HG02798 (cell line): ENCODE measurements at regions not wholly inside any gene's neighbourhood (a gene's known extent, or its start where the extent isn't known, plus 50 kb on each side); places are given as distances from the start of the nearest gene placed in this dataset.
"Not testable (repeated sequence)": the region's sequence is repeated elsewhere in the genome, so short reads cannot be mapped to it uniquely, and the experiment has no call there.

Experiments used
- ATAC-seq: cut with Tn5 transposase; IDR thresholded peaks from one replicate; pipeline ENCODE4 v1.9.1; 2021; ENCODE audit warnings: mild to moderate bottlenecking; ENCODE audit not compliant: unreplicated experiment, poor library complexity

- no peak for ATAC-seq
Measured at GRCh38 chr14:46596236-46596635, 55.3 kb downstream of the RPL10L start.

GRCh38 chr14:46582826-46583225 is 68.8 kb downstream of the RPL10L start:
- no peak for ATAC-seq

- ATAC-seq = no peak
Measured at GRCh38 chr14:46581036-46581671, 70.4 kb downstream of the RPL10L start.

GRCh38 chr14:46574978-46575375 is 76.6 kb downstream of the RPL10L start:
- no peak for ATAC-seq

GRCh38 chr14:46574221-46574977 is 77.2 kb downstream of the RPL10L start:
- ATAC-seq = no peak

- no peak for ATAC-seq
Measured at GRCh38 chr14:46573498-46573897, 78.1 kb downstream of the RPL10L start.

GRCh38 chr14:46571970-46572369 is 79.6 kb downstream of the RPL10L start:
- ATAC-seq = no peak

GRCh38 chr14:46568161-46568560 is 83.4 kb downstream of the RPL10L start:
- not testable (repeated sequence) for ATAC-seq

GRCh38 chr14:46550836-46551235 is 100.7 kb downstream of the RPL10L start:
- ATAC-seq = no peak

GRCh38 chr14:46540986-46541385 is 110.6 kb downstream of the RPL10L start:
- no peak for ATAC-seq

- no peak for ATAC-seq
Measured at GRCh38 chr14:46519121-46519520, 132.5 kb downstream of the RPL10L start.

GRCh38 chr14:46508752-46509151 is 142.8 kb downstream of the RPL10L start:
- not testable (repeated sequence) for ATAC-seq

GRCh38 chr14:46499521-46499920 is 152.1 kb downstream of the RPL10L start:
- no peak for ATAC-seq

- no peak for ATAC-seq
Measured at GRCh38 chr14:46496409-46496808, 155.2 kb downstream of the RPL10L start.

- ATAC-seq = peak; percentile 96
Measured at GRCh38 chr14:46490238-46490685, 161.3 kb downstream of the RPL10L start.

- ATAC-seq = no peak
Measured at GRCh38 chr14:46488374-46488773, 163.2 kb downstream of the RPL10L start.

GRCh38 chr14:46487582-46488350 is 163.8 kb downstream of the RPL10L start:
- no peak for ATAC-seq

- no peak for ATAC-seq
Measured at GRCh38 chr14:46482200-46482599, 169.4 kb downstream of the RPL10L start.

- ATAC-seq = no peak
Measured at GRCh38 chr14:46480817-46481216, 170.8 kb downstream of the RPL10L start.

- no peak for ATAC-seq
Measured at GRCh38 chr14:46472261-46472660, 179.3 kb downstream of the RPL10L start.

- no peak for ATAC-seq
Measured at GRCh38 chr14:46464341-46464740, 187.2 kb downstream of the RPL10L start.
